A172 (cell line): ENCODE measurements at regions not wholly inside any gene's neighbourhood (a gene's known extent, or its start where the extent isn't known, plus 50 kb on each side); places are given as distances from the start of the nearest gene placed in this dataset.

Source experiments
- DNase-seq: peaks from one replicate; pipeline ENCODE4 v3.0.0-alpha.2; 2015; ENCODE audit warnings: low spot score

GRCh38 chr3:25226747-25227146, 201.3 kb upstream of the RARB start:
- DNase-seq, result no peak

DNA sequence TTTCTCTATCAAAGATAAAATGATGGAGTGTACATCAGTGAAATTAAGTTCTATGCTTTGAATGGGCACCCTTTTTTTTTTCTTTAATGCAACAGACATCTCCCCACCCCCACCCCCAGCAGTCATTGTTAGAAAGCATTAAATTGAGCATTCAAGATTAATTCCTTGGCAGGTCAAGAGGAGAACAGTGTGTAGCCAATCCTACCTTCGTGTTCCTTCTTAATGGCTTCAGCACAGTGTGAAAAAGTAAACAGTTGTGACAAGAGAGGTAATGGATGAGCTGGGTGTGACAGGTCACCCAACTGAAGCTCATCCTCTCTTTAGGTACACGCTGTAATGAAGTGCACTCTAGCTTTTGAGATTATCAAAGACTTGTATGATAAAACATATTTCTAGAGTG, 198.5 kb upstream of the RARB start:
- no peak for DNase-seq

GRCh38 chr3:25235031-25235430, 193.0 kb upstream of the RARB start:
- DNase-seq, result no peak

GRCh38 chr3:25235466-25235865, 192.6 kb upstream of the RARB start:
- DNase-seq, result no peak

GRCh38 chr3:25237602-25238001, 190.5 kb upstream of the RARB start:
- no peak for DNase-seq

DNA sequence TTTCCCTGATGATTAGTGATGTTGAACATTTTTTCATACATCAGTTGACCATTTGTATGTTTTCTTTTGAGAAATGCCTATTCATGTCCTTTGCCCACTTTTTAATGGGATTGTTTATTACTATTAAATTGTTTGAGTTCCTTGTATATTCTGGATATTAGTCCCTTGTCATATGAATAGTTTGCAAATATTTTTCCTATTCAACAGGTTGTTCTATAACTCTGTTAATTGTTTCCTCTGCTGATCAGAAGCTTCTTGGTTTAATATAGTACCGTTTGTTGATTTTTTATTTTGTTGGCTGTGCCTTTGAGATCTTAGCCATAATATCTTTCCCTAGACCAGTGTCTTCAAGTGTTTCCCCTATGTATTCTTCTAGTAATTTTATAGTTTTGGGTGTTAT, 189.0 kb upstream of the RARB start:
- DNase-seq, result no peak

GRCh38 chr3:25246913-25247312, 181.2 kb upstream of the RARB start:
- peak; percentile 10 for DNase-seq

DNA sequence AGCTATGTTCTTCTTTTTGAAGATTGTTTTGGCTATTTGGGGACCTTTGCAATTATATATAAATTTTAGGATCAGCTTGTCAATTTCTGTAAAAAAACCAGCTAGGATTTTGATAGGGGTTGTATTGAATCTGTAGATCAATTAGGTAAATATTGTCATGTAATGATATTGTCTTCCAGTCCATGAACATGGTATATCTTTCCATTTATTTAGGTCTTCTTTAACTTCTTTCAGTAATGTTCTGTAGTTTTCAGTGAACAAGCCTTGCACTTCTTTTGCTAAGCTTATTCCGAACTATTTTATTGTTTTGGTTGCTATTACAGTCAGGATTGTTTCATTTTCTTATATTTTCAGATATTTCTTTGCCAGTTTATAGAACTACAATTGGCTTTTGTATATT, 175.8 kb upstream of the RARB start:
- no peak for DNase-seq

- DNase-seq, result no peak
Measured at GRCh38 chr3:25257026-25257425, 171.0 kb upstream of the RARB start.

GRCh38 chr3:25259871-25260270, 168.2 kb upstream of the RARB start:
- no peak for DNase-seq

DNA sequence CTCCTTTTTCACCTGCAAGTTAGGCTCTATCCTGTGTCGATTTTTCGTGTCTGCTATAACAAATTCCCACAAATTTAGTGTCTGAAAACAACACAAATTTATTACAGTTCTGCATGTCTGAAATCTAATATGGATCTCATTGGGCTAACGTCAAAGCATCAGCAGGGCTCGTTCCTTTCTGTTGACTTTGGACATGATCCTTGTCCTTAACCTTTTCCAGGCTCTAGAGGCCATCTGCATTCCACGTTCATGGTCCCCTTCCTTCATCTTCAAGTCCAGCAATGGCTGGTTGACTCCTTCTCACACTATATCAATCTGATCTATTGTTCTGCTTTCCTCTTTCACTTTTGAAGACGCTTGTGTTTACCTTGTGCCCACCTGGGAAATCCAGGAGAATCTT, 165.7 kb upstream of the RARB start:
- no peak for DNase-seq

GRCh38 chr3:25265284-25265683, 162.8 kb upstream of the RARB start:
- DNase-seq, result no peak

GRCh38 chr3:25266677-25267076, 161.4 kb upstream of the RARB start:
- no peak for DNase-seq

DNA sequence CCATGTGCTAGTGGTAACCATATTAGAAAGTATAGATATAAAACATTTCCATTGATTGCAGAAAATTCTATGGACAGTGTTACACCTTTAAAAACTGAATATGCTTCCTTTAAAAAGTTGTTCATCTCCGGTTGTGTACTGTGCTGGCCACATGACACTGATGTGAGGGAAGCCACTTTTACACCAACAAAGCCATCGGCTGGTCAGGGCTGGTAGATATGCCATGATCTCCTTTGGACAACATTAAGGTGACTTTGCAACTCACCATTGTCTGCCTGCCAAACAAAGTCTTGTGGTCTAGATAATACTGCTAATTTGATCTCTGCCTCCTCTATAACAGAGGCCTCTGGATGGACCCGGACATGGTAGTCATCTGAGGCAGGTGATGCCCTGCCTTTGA, 156.0 kb upstream of the RARB start:
- DNase-seq, result no peak

DNA sequence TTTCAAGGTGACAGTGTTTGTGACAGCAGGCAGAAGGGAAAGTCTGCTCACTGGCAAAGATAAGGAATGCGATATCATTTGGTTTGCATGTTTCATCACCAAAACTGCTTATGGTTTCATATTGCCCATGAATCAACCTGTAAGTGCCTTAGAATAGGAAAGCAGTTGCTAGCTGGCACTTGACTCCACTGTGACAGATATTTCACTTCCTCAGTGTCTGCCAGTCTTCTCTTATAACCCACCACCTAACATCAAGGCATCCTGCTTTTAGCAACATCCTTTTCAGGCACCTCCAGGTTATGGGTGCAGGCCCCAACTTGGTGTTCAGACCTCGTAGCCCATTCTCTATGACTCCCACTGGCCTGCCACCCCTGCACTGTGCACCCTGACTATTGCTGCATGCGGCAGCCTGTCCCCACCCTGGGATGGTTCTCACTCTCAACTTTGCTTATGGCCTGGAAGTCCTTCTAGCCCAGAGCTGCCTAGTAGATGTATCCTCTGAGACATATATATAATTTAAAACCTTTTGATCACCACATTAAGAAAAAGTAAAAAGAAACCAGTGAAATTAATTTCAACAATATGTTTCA, 154.4 kb upstream of the RARB start:
- DNase-seq, result no peak

DNA sequence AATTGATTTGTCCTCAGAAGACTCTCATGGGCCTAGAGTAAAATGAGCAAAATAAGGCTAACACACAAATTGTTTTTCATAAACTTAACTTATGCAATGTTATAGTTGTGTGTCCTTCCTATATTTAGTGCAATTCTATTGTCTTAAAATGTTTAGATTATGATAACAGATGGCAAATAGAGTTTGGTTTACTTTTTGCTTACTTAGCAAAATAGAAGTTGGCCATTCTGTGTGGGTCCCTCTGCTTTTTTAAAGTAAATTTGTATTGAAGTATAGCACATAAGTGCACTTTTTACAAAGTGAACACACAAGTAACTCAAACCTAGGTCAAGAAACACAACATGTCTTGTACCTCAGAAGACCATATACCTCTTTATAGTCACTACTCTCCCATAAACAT, 150.6 kb upstream of the RARB start:
- no peak for DNase-seq

GRCh38 chr3:25281041-25281731, 146.9 kb upstream of the RARB start:
- DNase-seq, result no peak

GRCh38 chr3:25281732-25282126, 146.3 kb upstream of the RARB start:
- DNase-seq, result no peak

GRCh38 chr3:25283613-25284012, 144.4 kb upstream of the RARB start:
- no peak for DNase-seq

- DNase-seq, result no peak
Measured at GRCh38 chr3:25284249-25284648, 143.8 kb upstream of the RARB start.

DNA sequence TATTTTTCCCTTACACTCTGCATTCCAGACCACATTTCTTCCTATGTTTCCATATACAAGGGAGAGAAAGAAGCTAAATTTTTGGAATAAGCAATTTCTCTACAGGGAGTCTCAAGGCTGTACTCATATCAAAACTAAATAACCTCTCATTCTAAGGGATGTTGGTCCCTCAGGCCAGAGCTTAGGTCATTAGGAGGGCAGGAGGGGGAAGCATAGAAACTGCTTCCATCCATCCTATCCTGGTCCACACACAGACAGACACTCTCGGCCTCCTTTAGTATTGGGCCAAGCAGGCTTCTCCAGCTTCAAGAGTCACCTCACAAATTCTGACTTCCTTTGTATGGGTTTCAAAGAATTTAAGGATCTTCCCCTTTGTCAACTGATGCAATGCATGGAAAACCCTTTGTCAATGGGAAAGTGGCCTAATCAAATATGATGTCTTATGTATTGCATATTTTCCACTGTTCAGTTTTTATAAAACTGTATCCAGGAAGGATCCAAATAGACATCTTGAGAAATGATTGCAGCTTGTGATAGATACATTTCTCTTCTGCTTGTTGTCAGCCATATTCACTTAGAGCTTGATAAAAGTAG, 140.7 kb upstream of the RARB start:
- no peak for DNase-seq

DNA sequence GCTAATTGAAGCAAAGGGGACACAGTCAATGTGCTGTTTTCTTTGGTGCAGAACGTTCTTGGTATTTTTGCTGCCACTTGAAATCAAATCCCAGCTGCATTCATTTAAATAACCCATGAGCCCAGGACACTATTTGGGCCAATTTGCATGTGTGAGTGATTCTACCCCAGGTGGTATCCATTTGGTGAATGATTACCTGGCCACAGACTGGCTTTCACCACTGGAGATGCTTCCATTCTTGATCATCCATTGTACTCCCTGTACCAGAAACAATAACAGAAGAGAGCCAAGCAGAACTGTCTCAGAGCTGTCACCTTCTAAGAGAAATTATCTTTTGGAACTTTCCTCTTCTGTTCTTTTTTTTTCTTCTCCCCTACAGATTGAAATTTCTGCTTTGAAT, 139.7 kb upstream of the RARB start:
- DNase-seq, result no peak

DNA sequence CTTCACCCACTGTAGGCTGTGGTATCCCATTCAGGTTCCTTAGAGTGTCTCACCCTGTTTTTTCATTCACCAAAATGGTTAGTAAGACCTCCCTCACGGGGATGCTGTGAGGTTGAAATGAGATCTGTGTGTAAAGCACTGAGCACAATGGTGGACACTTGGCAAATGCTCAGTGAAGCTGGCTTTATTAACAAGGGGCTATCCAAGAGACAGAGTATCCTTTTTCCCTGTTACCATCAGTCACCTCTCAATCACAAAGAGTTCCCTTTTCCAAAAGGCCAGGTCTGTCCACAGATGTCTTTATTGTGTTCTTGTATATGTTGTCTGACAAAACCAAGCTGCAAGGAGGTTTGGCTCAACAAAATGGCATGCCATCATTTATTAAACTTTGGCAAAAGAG, 138.9 kb upstream of the RARB start:
- no peak for DNase-seq

DNA sequence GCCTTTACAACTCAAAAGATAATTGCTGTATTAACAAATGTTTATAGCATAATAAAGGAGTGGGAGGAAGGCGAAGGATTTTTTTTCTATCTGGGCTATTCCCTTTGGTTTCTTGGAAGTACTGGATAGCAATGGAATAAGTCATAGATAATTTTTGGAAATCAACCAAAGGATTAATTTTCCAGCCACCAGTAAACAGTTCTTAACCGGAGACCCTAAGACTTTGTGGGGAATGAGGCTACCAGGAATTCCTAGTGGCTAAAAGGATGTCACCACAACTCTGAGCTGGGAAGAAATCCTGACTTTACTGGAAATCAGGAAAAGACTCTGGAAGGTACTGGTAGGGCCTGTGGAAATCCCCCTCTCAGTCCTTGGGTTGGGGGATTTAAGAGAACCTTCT, 138.4 kb upstream of the RARB start:
- DNase-seq, result no peak
